ENCODE measurements at regions not wholly inside any gene's neighbourhood (a gene's known extent, or its start where the extent isn't known, plus 50 kb on each side); places are given as distances from the start of the nearest gene placed in this dataset.

- Mint-ChIP-seq H3K27ac (ENCODE audit: unreplicated experiment) (no peak overlapping the region), H3K36me3 (ENCODE audit: unreplicated experiment) (no peaks in the 10 kb centered on the region), H3K4me1 (ENCODE audit: unreplicated experiment) (no peaks in the 10 kb centered on the region), H3K4me3 (ENCODE audit: unreplicated experiment) (no peak overlapping the region), H3K27me3 (ENCODE audit: unreplicated experiment) (peaks cover 11% of the 10 kb centered on the region), H3K9me3 (ENCODE audit: unreplicated experiment) (no peaks in the 10 kb centered on the region)
- TF ChIP-seq CTCF (IDR thresholded peaks at IDR 0.05): no peak
- DNase-seq (ENCODE audit: extremely low spot score, unreplicated experiment): no peak
These were observed 317.9 kb upstream of the PKDCC start for GRCh38 chr2:41729800-41730364.

GRCh38 chr2:41735006-41735405 lies 312.8 kb upstream of the PKDCC start:
- peaks cover 9% of the 10 kb centered on the region for H3K27me3 Mint-ChIP-seq (ENCODE audit: unreplicated experiment)
- no peak overlapping the region for H3K4me3 Mint-ChIP-seq (ENCODE audit: unreplicated experiment)
- no peaks in the 10 kb centered on the region for H3K36me3 Mint-ChIP-seq (ENCODE audit: unreplicated experiment)
- no peaks in the 10 kb centered on the region for H3K4me1 Mint-ChIP-seq (ENCODE audit: unreplicated experiment)
- TF ChIP-seq CTCF (IDR thresholded peaks at IDR 0.05): no peak
- no peak overlapping the region for H3K27ac Mint-ChIP-seq (ENCODE audit: unreplicated experiment)
- DNase-seq (ENCODE audit: extremely low spot score, unreplicated experiment): no peak
- no peaks in the 10 kb centered on the region for H3K9me3 Mint-ChIP-seq (ENCODE audit: unreplicated experiment)

GRCh38 chr2:41735476-41735875 lies 312.3 kb upstream of the PKDCC start:
- Mint-ChIP-seq H3K27ac (ENCODE audit: unreplicated experiment) (no peak overlapping the region), H3K9me3 (ENCODE audit: unreplicated experiment) (no peaks in the 10 kb centered on the region), H3K4me1 (ENCODE audit: unreplicated experiment) (no peaks in the 10 kb centered on the region), H3K36me3 (ENCODE audit: unreplicated experiment) (no peaks in the 10 kb centered on the region), H3K4me3 (ENCODE audit: unreplicated experiment) (no peak overlapping the region), H3K27me3 (ENCODE audit: unreplicated experiment) (peaks cover 9% of the 10 kb centered on the region)
- no peak for DNase-seq (ENCODE audit: extremely low spot score, unreplicated experiment)
- no peak for TF ChIP-seq CTCF (IDR thresholded peaks at IDR 0.05)

- H3K4me1 Mint-ChIP-seq (ENCODE audit: unreplicated experiment): no peaks in the 10 kb centered on the region
- no peak for DNase-seq (ENCODE audit: extremely low spot score, unreplicated experiment)
- no peak overlapping the region for H3K4me3 Mint-ChIP-seq (ENCODE audit: unreplicated experiment)
- H3K9me3 Mint-ChIP-seq (ENCODE audit: unreplicated experiment): no peaks in the 10 kb centered on the region
- TF ChIP-seq CTCF (IDR thresholded peaks at IDR 0.05): no peak
- H3K27ac Mint-ChIP-seq (ENCODE audit: unreplicated experiment): no peak overlapping the region
- no peaks in the 10 kb centered on the region for H3K36me3 Mint-ChIP-seq (ENCODE audit: unreplicated experiment)
- H3K27me3 Mint-ChIP-seq (ENCODE audit: unreplicated experiment): peaks cover 9% of the 10 kb centered on the region
These were observed 311.7 kb upstream of the PKDCC start for GRCh38 chr2:41736105-41736567.

- H3K36me3 Mint-ChIP-seq (ENCODE audit: unreplicated experiment): no peaks in the 10 kb centered on the region
- DNase-seq (ENCODE audit: extremely low spot score, unreplicated experiment): no peak
- H3K4me1 Mint-ChIP-seq (ENCODE audit: unreplicated experiment): no peaks in the 10 kb centered on the region
- TF ChIP-seq CTCF (IDR thresholded peaks at IDR 0.05): no peak
- no peak overlapping the region for H3K4me3 Mint-ChIP-seq (ENCODE audit: unreplicated experiment)
- peaks cover 7% of the 10 kb centered on the region for H3K27me3 Mint-ChIP-seq (ENCODE audit: unreplicated experiment)
- H3K27ac Mint-ChIP-seq (ENCODE audit: unreplicated experiment): no peak overlapping the region
- H3K9me3 Mint-ChIP-seq (ENCODE audit: unreplicated experiment): no peaks in the 10 kb centered on the region
These were observed 311.2 kb upstream of the PKDCC start for GRCh38 chr2:41736586-41736985.
